ENCODE measurements at regions not wholly inside any gene's neighbourhood (a gene's known extent, or its start where the extent isn't known, plus 50 kb on each side); places are given as distances from the start of the nearest gene placed in this dataset.

DNA sequence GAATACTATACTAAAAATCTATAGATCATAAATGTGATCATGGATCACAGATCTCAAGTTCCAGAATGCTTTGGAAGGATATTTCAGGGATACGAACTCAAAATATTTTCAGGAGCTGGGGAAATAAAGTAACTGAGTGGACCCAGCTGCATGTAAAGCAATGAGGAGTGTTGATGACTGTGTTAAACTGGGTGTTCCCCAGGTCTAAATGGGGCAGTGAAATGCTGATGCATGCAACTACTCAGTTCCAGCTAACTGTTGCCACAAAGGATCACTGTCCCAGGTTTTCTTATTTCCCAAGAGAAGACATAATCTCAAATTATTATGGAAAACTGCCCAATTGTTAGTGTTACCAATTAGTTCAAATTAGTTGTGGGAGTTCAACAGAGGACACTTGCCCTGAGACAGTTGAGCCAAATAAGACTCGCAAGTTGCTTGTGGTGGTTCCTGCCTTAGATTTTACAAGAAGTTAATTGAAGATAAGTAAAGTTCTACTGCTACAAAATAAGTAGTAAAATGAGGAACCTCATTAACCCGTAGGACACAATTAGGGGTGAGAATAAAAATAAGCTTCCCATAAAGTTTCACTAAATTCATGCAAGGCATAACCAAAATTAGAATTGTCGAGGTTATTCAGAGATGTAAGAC, 66.3 kb upstream of the IL12A start:
- DNase-seq (ENCODE audit: low read depth, low spot score) = no peak
- H3K27ac ChIP-seq = no peak overlapping the region

DNA sequence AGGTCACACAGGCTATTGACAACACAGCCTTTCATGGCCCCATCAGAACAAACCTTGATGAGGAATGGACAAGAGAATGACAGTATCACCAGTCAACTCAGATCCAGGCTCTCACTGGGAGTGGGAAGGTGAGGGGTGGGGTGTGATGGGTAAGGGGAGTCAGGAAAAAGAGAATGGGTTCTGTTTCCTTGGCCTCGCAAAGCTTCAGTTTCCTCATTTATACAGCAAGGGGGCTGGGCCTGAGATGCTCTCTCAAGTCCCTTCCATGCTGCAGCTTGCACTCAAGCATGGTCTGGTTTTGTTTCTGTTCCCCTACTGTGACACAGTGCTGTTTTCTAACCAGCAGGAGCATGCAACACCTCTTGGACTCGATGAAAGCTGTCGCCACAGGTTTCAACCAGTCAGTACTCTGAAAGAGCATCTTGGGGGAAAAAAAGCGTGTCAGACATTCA, 65.7 kb upstream of the IL12A start:
- DNase-seq (ENCODE audit: low read depth, low spot score) = no peak
- H3K27ac ChIP-seq = no peak overlapping the region

DNA sequence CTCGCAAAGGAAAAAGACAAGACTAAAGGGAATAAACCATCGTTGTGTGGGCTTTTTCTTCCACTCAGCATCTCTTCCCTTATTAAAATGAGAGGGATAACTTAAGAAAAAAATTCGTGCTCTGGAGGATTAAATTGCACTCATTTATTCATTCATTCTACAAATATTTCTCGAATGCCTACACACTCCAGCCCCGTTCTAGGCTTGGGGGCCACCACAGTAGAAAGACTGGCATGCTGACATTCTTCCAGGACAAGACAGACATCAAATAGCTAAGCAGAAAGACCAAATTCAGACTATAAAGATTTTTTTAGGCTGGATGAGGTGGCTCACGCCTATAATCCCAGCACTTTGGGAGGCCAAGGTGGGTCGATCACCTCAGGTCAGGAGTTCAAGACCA, 65.3 kb upstream of the IL12A start:
- DNase-seq (ENCODE audit: low read depth, low spot score) = no peak
- no peak overlapping the region for H3K27ac ChIP-seq

DNA sequence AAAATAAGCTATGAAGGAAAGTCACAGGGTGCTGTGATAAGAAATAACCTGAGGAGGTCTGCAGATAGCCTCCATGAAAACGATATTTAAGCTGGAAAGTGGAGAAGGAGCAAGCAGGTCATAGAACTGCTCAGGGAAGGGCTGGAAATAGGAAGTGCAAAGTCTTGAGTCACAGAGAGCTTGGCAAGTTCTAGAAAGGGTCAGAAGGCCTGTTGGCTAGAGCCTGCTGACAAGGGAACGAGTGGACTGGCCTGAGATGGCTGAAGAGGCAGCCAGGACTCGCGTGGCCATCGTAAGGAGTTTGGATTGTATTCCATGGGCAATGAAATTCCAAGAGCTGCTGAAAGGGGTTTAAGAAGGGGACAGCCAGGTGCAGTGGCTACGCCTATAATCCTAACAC, 64.7 kb upstream of the IL12A start:
- DNase-seq (ENCODE audit: low read depth, low spot score) = no peak

DNA sequence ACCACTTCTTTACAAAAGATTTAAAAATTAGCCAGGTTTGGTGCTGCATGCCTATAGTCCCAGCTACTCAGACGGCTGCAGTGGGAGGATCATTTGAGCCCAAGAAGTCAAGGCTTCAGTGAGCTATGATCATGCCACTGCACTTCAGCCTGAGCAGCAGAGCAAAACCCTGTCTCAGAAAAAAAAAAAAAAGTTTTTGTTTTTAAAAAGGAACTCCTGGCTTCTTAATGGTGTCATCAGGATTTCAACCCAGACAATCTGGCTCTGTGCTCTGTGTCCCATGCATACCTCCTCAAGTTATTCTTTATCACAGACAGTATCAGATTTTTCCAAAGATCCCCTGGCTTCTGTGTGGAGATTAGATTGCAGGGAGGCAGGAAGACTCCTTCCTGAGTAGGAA, 64.2 kb upstream of the IL12A start:
- H3K27ac ChIP-seq = no peak overlapping the region
- DNase-seq (ENCODE audit: low read depth, low spot score) = no peak

More for the DNA sequence above, 64.7 kb upstream of the IL12A start:
- H3K27ac ChIP-seq = no peak overlapping the region

DNA sequence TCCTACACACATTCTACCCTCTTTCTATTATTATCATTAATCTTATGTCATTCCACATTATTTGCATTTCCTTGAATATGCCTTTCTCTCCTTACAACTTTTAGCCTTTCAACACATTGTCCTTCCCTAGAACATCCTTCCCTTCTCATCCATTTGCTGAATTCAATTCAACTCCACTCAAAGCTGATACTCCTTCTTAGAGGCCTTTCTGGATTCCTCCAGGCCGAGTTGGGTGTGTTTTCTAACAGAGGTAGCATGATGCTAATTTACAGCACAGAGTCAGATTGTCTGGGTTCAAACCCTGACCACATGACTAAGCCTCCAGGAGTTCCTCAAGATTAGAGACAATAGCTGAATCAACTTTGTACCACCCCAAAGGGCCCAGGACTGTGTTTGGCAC, 63.4 kb upstream of the IL12A start:
- no peak for DNase-seq (ENCODE audit: low read depth, low spot score)
- no peak overlapping the region for H3K27ac ChIP-seq

DNA sequence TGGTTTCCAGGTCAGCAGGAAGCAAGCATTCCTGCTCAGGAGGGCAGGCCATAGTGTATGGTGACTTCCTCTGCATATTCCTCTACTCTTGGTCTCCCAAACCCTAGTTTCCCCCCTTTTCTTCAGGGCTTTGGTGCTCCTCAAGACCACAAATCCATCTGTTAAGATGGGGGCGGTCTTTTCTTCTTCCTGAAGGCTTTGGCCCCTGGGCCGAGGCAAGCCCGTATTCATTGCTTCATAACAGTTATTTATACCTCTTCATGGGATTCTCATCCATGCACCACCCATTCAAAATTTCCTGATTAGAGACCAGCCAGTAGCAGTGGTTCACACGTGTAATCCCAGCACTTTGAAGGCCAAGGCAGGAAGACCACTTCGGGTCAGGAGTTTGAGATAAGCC, 62.1 kb upstream of the IL12A start:
- DNase-seq (ENCODE audit: low read depth, low spot score) = no peak
- no peak overlapping the region for H3K27ac ChIP-seq

DNA sequence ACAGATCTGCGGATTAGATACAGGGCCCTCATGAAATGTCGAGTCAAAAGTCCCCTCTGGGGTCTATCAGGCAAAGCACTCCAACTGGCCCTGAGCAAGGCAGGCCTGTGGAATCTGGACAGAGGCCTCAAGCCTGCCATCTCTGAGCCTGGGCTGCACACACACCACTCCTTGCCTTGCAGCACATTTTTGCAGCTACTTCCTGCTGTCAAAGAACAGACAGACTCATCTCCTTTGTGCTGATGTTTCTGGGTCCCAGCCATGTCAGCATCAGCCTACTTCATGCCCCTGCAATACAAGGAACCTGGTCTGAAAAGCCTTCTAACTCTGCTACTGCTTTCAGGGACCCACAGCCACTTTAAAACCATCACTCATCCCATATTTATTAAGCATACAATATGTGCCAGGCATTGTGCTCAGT, 60.6 kb upstream of the IL12A start:
- peak overlapping the region; percentile 83 for H3K27ac ChIP-seq
- no peak for DNase-seq (ENCODE audit: low read depth, low spot score)

DNA sequence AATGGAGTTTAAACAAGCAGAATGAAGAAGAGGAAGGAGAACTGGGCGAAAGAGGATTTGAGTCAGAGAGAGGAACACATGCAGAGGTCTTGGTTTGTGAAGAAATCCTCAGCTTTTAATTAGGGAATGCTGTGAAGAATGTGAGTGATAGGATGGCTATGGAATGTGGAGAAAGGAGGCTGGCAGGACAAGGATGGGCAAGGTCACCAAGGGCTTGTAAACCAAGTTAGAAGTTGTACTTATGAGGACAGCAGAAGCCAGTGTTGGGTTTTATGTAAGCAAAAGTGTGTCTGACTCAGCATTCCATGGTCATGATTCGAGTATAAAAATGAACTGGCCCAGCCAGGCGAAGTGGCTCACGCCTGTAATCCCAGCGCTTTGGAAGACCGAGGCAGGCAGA, 60.0 kb upstream of the IL12A start:
- H3K27ac ChIP-seq = peak overlapping the region; percentile 83

DNA sequence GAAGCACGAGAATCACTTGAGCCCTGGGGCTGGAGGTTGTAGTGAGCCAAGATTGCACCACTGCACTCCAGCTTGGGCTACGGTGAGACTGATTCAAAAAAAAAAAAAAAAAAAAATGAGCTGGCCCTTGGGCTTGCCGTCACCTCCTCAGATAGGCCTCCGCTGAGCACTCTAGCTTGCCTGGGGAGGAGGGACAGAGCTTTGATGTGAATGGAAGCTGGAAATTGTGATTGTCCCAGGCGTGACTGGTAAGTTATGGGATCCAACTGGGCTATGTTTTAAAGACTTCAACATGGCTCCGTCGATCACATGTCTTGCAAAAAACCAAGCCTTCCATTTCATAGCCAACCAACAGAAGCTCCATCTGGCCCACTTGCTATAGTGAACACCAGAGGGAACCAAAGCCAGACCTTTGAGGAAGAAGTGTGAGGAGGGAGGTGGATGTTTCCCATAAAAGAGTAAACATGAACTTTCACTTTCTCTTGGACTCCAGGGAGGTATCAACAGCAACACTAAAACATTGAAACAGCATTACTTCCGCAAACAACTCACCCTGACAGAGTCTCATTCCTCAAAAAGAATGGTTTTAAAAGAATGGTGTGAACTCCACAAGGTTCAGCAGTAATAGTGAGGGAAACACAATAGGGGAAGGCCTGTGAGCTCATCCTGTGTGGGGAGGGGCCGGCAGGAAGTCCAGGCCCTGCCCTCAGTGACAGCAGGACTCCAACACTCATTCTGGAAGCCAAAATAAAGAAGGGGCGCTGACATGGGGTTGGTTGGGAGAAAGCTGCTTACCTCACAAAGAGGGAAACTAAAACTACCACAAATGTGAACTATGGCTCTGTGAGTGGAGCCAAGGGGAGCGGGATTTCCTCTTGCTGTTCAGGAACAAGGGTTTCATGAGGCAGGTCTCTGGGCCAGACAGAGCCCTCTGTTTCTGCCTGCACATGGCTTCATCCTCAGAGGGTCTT, 59.2 kb upstream of the IL12A start:
- no peak for DNase-seq (ENCODE audit: low read depth, low spot score)
- H3K27ac ChIP-seq = peak overlapping the region; percentile 83

More for the DNA sequence above, 60.0 kb upstream of the IL12A start:
- peak; percentile 85 for DNase-seq (ENCODE audit: low read depth, low spot score)

DNA sequence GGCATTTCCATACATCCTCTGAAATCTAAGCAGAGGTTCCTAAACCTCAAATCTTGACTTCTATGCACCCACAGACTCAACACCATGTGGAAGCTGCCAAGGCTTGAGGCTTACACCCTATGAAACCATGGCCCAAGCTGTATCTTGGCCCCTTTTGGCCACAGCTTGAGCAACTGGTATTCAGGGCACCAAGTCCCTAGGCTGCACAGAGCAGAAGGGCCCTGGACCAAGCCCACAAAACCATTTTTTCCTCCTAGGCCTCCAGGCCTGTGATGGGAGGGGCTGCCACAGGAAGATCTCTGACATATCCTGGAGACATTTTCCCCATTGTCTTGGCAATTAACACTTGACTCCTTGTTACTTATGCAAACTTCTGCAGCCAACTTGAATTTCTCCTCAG, 54.4 kb upstream of the IL12A start:
- DNase-seq (ENCODE audit: low read depth, low spot score) = no peak
- no peak overlapping the region for H3K27ac ChIP-seq

DNA sequence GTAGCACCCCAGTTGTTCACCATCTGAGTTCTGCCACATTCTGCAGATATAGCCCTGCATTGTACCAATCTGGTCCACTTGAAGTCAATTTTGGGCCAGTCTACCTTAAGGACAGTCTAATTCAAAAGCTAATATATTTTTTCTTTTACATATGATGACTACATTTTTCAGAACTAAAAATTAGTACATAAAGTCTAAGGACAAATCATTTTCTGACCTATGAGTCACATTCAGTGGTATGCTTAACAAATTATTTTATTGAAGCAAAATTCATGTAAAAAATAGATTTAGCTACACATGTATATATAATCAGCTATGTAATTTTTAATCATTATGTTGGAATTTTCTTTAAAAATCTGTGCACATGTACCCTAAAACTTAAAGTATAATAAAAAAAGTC, 52.1 kb upstream of the IL12A start:
- no peak for DNase-seq (ENCODE audit: low read depth, low spot score)
- no peak overlapping the region for H3K27ac ChIP-seq

DNA sequence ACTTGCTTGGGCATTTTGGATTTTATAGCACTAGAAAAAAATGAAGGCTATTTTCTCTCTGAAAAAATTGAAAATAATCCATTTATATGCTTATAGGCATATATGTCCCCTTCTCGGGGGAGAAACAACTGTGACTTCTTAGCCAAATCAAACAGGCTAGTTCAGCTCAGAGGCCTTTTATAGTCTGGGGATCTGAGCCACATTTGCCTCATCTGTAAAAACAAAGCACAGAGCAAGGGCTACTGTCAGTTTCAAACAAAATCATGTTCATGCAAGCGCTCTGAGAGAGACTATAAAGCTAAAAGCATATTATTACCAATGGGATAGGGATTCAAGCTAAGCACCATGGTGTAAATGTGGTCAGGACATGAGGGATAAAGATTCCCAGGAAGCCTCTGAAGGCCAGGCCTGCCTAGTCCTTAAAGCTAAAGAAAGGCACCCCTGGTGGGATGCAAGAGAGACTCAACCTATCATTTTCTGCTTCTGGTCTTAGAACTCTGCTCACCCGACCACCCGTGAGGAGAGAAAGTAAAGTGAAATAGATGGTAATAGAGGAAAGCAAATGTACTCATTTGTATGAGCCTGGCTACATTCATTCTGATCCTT, 51.0 kb upstream of the IL12A start:
- no peak for DNase-seq (ENCODE audit: low read depth, low spot score)
- no peak overlapping the region for H3K27ac ChIP-seq

DNA sequence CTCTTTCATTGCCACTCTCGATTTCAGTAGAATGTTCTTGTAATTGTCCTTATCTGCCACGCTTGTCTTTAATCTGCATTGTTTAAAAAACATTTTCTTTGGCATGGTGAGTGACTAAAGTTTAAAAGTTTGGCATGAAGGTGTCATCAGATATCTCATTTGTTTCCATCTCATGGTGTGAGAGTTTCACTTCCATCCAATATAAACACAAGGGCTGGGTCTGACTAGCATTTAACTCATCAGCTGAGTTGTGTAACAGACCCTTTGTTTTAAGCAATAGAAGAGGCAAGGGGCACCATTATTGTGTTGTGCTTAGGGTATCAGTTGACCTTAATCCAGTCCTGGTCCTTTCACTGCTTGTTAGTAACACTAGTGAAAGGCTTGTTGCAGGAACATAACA, 49.9 kb upstream of the IL12A start:
- H3K27ac ChIP-seq = no peak overlapping the region

More for the DNA sequence above, 49.9 kb upstream of the IL12A start:
- DNase-seq (ENCODE audit: low read depth, low spot score) = no peak

All from epithelial cell of prostate (primary cell).